ENCODE measurements at regions not wholly inside any gene's neighbourhood (a gene's known extent, or its start where the extent isn't known, plus 50 kb on each side); places are given as distances from the start of the nearest gene placed in this dataset.
"Not testable (repeated sequence)": the region's sequence is repeated elsewhere in the genome, so short reads cannot be mapped to it uniquely, and the experiment has no call there.

DNA sequence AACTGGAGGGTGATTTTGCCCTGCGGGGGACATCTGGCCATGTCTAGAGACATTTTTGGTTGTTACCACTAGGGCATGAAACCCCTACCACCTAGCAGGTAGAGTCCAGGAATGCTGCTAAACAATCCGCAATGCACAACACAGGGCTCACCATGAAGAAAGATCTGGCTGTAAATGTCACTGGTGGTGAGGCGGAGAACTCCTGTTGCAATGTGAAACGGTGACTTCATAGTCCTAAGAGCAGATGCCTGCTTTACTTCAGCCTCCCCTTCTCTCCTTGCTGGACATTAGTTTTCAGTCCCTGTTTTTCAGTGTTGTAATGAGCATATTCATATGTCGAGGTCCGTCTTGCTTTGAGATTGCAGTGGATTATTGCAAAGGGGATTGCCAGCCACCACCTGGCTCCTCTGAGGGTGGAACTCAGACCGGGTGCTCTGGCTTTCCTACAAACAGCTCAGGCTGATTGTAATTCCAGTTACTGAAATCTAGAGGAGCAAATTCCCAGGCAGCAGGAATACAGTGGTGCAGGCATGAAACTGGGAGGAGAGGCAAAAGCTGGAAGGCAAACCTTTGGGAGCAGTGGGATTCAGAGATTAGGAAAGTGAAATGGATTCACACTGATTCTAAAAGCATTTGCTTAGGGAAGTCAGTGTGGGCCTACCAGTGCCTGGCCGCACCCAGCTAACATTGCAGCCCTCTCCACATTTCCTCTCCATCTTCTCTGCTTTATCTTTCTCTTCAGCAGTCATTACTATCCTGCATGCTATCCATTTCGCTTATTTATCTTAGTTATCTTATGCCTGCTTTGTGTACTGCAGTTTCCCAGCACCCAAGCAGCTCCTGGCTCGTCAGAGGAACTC lies 76.1 kb upstream of the PCDH8 start:
- Histone ChIP-seq H3K36me3 (ENCODE audit: control insufficient read depth, insufficient read depth, low read length) (no peaks in the 10 kb centered on the region), H3K4me3 (ENCODE audit: low read depth, low read length) (no peak overlapping the region), H3K27me3 (ENCODE audit: control insufficient read depth, insufficient read depth, low read length) (no peaks in the 10 kb centered on the region)
- TF ChIP-seq, protein P1, sequence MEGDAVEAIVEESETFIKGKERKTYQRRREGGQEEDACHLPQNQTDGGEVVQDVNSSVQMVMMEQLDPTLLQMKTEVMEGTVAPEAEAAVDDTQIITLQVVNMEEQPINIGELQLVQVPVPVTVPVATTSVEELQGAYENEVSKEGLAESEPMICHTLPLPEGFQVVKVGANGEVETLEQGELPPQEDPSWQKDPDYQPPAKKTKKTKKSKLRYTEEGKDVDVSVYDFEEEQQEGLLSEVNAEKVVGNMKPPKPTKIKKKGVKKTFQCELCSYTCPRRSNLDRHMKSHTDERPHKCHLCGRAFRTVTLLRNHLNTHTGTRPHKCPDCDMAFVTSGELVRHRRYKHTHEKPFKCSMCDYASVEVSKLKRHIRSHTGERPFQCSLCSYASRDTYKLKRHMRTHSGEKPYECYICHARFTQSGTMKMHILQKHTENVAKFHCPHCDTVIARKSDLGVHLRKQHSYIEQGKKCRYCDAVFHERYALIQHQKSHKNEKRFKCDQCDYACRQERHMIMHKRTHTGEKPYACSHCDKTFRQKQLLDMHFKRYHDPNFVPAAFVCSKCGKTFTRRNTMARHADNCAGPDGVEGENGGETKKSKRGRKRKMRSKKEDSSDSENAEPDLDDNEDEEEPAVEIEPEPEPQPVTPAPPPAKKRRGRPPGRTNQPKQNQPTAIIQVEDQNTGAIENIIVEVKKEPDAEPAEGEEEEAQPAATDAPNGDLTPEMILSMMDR (IDR thresholded peaks at IDR 0.05; ENCODE audit: insufficient read depth, low read length, poor library complexity, severe bottlenecking), result no peak
- DNase-seq (ENCODE audit: low read depth), result no peak

DNA sequence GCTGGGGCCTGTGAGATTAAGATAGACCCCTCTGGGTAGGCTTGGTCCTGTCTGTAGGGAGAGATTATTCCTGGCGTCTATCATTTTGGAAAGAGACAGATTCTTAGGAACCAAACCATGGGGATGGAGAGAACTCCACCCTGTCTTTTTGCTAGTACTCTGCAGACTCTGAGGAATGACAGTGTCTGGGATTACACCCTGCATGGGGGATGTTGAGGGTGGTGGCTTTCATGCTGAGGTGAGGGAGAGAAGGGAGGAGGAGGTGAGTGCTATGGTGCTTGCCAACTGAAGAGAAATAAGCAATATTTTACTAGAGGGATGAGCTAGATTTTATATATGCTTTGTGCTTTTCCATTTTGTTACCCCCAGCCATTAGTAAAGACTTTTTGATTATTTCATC lies 74.5 kb upstream of the PCDH8 start:
- DNase-seq (ENCODE audit: low read depth), result no peak
- Histone ChIP-seq H3K27me3 (ENCODE audit: control insufficient read depth, insufficient read depth, low read length) (no peaks in the 10 kb centered on the region), H3K4me3 (ENCODE audit: low read depth, low read length) (no peak overlapping the region), H3K36me3 (ENCODE audit: control insufficient read depth, insufficient read depth, low read length) (no peaks in the 10 kb centered on the region)
- TF ChIP-seq, protein P1 (IDR thresholded peaks at IDR 0.05; ENCODE audit: insufficient read depth, low read length, poor library complexity, severe bottlenecking), result no peak

DNA sequence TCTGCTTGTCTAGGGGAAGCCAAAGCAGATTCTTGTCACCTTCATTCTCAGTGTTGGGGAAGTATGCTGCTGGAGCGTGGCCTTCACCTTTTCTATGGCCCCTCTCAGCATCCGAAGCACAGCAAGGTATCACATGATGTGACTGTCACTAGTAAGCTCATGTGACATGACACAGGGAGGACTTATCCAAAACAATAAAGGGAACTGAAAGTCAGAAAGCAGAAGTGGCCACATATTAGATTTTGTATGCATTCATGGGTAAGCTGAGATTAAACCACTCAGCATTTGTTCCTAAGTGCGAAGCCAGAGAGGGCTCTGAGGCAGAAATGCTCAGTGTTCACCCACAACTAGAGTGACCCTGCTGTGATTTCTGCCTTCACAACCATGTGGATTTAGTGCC lies 72.8 kb upstream of the PCDH8 start:
- H3K36me3 ChIP-seq (ENCODE audit: control insufficient read depth, insufficient read depth, low read length), result no peaks in the 10 kb centered on the region
- TF ChIP-seq, protein P1 (IDR thresholded peaks at IDR 0.05; ENCODE audit: insufficient read depth, low read length, poor library complexity, severe bottlenecking), result no peak
- DNase-seq (ENCODE audit: low read depth), result no peak
- no peaks in the 10 kb centered on the region for H3K27me3 ChIP-seq (ENCODE audit: control insufficient read depth, insufficient read depth, low read length)
- no peak overlapping the region for H3K4me3 ChIP-seq (ENCODE audit: low read depth, low read length)

DNA sequence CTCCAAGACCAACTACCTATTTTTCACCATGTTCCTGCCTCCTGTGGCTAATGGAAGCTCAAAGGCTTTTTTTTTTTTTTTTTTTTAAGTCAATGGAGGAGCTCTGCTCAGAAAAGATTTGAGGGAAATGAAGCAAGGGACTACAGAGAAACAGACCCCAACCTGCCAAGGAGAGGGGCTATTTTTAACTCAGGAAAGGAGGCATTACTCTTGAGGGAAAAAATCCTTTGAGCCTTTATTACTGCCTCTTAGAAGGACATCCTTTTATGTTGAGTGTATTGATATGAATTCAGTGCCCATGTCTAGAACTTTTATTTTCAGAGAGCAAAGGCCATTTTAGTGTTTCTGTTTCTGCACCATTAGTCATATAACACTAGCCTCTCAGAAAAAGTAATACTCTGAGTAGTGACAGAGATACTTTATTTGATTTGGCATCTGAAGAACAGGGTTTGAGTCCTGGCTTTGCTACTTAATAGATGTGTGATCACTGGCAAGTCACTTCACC lies 68.1 kb upstream of the PCDH8 start:
- TF ChIP-seq, protein P1 (IDR thresholded peaks at IDR 0.05; ENCODE audit: insufficient read depth, low read length, poor library complexity, severe bottlenecking), result no peak
- no peak overlapping the region for H3K4me3 ChIP-seq (ENCODE audit: low read depth, low read length)
- H3K27me3 ChIP-seq (ENCODE audit: control insufficient read depth, insufficient read depth, low read length), result no peaks in the 10 kb centered on the region
- no peak for DNase-seq (ENCODE audit: low read depth)
- no peaks in the 10 kb centered on the region for H3K36me3 ChIP-seq (ENCODE audit: control insufficient read depth, insufficient read depth, low read length)

DNA sequence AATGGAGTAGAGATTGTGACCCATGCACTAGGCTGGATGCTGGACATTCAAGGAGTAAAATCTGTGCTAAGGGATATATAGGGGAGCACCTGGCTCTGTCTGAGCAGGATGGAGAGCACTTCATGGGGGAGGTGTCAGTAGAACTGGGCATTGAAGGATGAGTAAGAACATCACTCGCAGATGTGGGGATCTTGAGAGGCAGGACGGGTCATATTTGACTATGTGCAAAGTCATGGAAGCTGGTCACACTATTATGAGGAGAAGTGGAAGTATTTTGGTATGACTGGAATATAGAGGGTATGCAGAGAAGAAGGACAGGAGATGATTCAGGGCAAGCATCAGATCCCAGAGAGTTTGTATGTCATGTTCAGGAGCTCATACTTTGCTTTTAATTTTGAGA lies 62.9 kb upstream of the PCDH8 start:
- TF ChIP-seq, protein P1 (IDR thresholded peaks at IDR 0.05; ENCODE audit: insufficient read depth, low read length, poor library complexity, severe bottlenecking), result no peak
- H3K27me3 ChIP-seq (ENCODE audit: control insufficient read depth, insufficient read depth, low read length), result peaks cover 3% of the 10 kb centered on the region
- no peaks in the 10 kb centered on the region for H3K36me3 ChIP-seq (ENCODE audit: control insufficient read depth, insufficient read depth, low read length)
- H3K4me3 ChIP-seq (ENCODE audit: low read depth, low read length), result no peak overlapping the region
- no peak for DNase-seq (ENCODE audit: low read depth)

DNA sequence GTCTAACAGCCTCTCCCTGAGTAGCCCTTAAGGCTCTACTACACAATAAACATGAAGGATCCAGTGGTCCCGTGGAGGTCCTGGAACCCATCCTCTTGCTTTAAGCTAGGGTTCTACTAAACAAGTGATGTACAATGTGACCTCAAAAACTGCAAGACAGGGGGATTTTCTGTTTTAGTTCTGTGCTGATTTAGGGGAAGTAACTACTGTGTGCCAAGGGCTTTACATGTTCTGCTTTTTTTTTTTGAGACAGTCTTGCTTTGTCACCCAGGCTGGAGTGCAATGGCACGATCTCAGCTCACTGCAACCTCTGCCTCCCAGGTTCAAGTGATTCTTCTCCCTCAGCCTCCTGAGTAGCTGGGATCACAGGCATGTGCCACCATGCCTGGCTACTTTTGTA lies 61.9 kb upstream of the PCDH8 start:
- H3K36me3 ChIP-seq (ENCODE audit: control insufficient read depth, insufficient read depth, low read length); H3K27me3 ChIP-seq (ENCODE audit: control insufficient read depth, insufficient read depth, low read length); DNase-seq (ENCODE audit: low read depth); H3K4me3 ChIP-seq (ENCODE audit: low read depth, low read length): not testable (repeated sequence)

Data from kidney epithelial cell (primary cell).